GM19372 (cell line): ENCODE measurements at regions not wholly inside any gene's neighbourhood (a gene's known extent, or its start where the extent isn't known, plus 50 kb on each side); places are given as distances from the start of the nearest gene placed in this dataset.

Source experiments
- ATAC-seq: cut with Tn5 transposase; IDR thresholded peaks from one replicate; pipeline ENCODE4 v1.9.1; 2021; ENCODE audit warnings: mild to moderate bottlenecking, low read depth, moderate library complexity; ENCODE audit not compliant: unreplicated experiment

- ATAC-seq = no peak
These were observed 53.5 kb upstream of the TSHZ3 start for GRCh38 chr19:31402529-31403316.

- no peak for ATAC-seq
These were observed 56.9 kb upstream of the TSHZ3 start for GRCh38 chr19:31406106-31406505.

- no peak for ATAC-seq
These were observed 59.4 kb upstream of the TSHZ3 start for GRCh38 chr19:31408460-31409124.

GRCh38 chr19:31413353-31413752 is 64.1 kb upstream of the TSHZ3 start:
- no peak for ATAC-seq

GRCh38 chr19:31415322-31415721 is 66.1 kb upstream of the TSHZ3 start:
- ATAC-seq = no peak

GRCh38 chr19:31416548-31416947 is 67.3 kb upstream of the TSHZ3 start:
- ATAC-seq = no peak

- no peak for ATAC-seq
These were observed 68.8 kb upstream of the TSHZ3 start for GRCh38 chr19:31418055-31418454.

GRCh38 chr19:31418692-31419430 is 69.6 kb upstream of the TSHZ3 start:
- no peak for ATAC-seq

GRCh38 chr19:31419871-31420445 is 70.7 kb upstream of the TSHZ3 start:
- no peak for ATAC-seq

- ATAC-seq = no peak
These were observed 71.8 kb upstream of the TSHZ3 start for GRCh38 chr19:31421082-31421481.

GRCh38 chr19:31421856-31422255 is 72.6 kb upstream of the TSHZ3 start:
- ATAC-seq = no peak

- ATAC-seq = no peak
These were observed 74.7 kb upstream of the TSHZ3 start for GRCh38 chr19:31423896-31424295.

GRCh38 chr19:31424861-31425620 is 75.8 kb upstream of the TSHZ3 start:
- ATAC-seq = no peak

- ATAC-seq = no peak
These were observed 78.6 kb upstream of the TSHZ3 start for GRCh38 chr19:31427857-31428256.

- ATAC-seq = no peak
These were observed 81.1 kb upstream of the TSHZ3 start for GRCh38 chr19:31430381-31430780.

- ATAC-seq = no peak
These were observed 83.1 kb upstream of the TSHZ3 start for GRCh38 chr19:31432201-31432810.

- ATAC-seq = no peak
These were observed 87.0 kb upstream of the TSHZ3 start for GRCh38 chr19:31436121-31436776.

GRCh38 chr19:31438401-31439269 is 89.4 kb upstream of the TSHZ3 start:
- ATAC-seq = no peak

GRCh38 chr19:31439270-31439573 is 90.0 kb upstream of the TSHZ3 start:
- ATAC-seq = no peak
